NB4 (cell line): ENCODE measurements at regions not wholly inside any gene's neighbourhood (a gene's known extent, or its start where the extent isn't known, plus 50 kb on each side); places are given as distances from the start of the nearest gene placed in this dataset.

Source experiments
- CTCF ChIP-seq: IDR thresholded peaks from one replicate; pipeline ENCODE4 v1.5.1; 2012; ENCODE audit warnings: low read depth, low read length
- MYC ChIP-seq: IDR thresholded peaks from 2 replicates; pipeline ENCODE4 v1.6.1; 2011; ENCODE audit warnings: low read depth, low read length
- POLR2A ChIP-seq: IDR thresholded peaks from 2 replicates; pipeline ENCODE4 v1.6.1; 2011; ENCODE audit warnings: mild to moderate bottlenecking; ENCODE audit not compliant: insufficient read length; ENCODE audit errors: extremely low read depth
- TF ChIP-seq, protein P1 (sequence below): IDR thresholded peaks from 2 replicates; pipeline ENCODE4 v1.6.1; 2011; ENCODE audit warnings: low read depth, low read length

DNA sequence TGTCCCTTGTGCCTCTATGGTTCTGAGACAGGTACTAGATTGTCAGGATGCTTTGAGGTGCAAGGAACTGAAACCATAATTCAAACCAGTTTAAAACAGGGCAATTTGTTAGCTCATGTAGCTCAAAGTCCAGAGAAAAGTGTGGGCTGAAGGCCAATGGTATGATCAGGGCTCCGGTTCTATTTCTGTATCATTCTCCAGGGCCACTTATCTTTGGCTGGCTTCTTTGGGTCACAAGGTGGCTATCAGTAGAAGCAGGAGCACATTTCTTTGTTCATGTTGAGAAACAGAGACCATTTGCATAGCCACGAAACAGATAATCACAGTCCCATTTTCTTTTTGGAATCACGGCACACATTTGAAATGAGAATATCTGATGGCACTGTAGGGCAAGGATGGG lies 294.9 kb downstream of the ETNK1 start:
- no peak for TF ChIP-seq POLR2A
- no peak for TF ChIP-seq CTCF
- TF ChIP-seq, protein P1, sequence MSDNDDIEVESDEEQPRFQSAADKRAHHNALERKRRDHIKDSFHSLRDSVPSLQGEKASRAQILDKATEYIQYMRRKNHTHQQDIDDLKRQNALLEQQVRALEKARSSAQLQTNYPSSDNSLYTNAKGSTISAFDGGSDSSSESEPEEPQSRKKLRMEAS: no peak
- no peak for TF ChIP-seq MYC
